ENCODE measurements at regions not wholly inside any gene's neighbourhood (a gene's known extent, or its start where the extent isn't known, plus 50 kb on each side); places are given as distances from the start of the nearest gene placed in this dataset.

- Histone ChIP-seq H3K9ac (ENCODE audit: extremely low read depth, low read length, poor library complexity, severe bottlenecking) (no peak overlapping the region), H3K4me1 (ENCODE audit: control insufficient read depth, insufficient read depth, low read length) (no peaks in the 10 kb centered on the region), H3K4me3 (ENCODE audit: low read length) (no peak overlapping the region), H3K27me3 (ENCODE audit: control insufficient read depth, insufficient read depth, low read length, poor library complexity, severe bottlenecking) (no peaks in the 10 kb centered on the region), H3K9me3 (ENCODE audit: control insufficient read depth, low read length) (no peaks in the 10 kb centered on the region), H3K36me3 (ENCODE audit: control insufficient read depth, insufficient read depth, low read length) (no peaks in the 10 kb centered on the region), H3K27ac (ENCODE audit: low read depth, low read length) (no peak overlapping the region)
- Mint-ChIP-seq H3K27me3 (ENCODE audit: insufficient read depth) (peaks cover 1% of the 10 kb centered on the region), H3K36me3 (ENCODE audit: low read depth) (no peaks in the 10 kb centered on the region), H3K9me3 (peaks cover 2% of the 10 kb centered on the region), H3K27ac (no peak overlapping the region), H3K4me3 (no peak overlapping the region), H3K4me1 (no peaks in the 10 kb centered on the region)
- TF ChIP-seq, protein P1, sequence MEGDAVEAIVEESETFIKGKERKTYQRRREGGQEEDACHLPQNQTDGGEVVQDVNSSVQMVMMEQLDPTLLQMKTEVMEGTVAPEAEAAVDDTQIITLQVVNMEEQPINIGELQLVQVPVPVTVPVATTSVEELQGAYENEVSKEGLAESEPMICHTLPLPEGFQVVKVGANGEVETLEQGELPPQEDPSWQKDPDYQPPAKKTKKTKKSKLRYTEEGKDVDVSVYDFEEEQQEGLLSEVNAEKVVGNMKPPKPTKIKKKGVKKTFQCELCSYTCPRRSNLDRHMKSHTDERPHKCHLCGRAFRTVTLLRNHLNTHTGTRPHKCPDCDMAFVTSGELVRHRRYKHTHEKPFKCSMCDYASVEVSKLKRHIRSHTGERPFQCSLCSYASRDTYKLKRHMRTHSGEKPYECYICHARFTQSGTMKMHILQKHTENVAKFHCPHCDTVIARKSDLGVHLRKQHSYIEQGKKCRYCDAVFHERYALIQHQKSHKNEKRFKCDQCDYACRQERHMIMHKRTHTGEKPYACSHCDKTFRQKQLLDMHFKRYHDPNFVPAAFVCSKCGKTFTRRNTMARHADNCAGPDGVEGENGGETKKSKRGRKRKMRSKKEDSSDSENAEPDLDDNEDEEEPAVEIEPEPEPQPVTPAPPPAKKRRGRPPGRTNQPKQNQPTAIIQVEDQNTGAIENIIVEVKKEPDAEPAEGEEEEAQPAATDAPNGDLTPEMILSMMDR (conservative IDR thresholded peaks at IDR 0.05) = no peak
- WGBS, 2 experiments (ENCODE audit: insufficient coverage in 1 of 2, insufficient read length in 1 of 2) = 87 to 90% methylated on average over 9 to 11 of the region's 11 CpGs
- DNase-seq = peak; percentile 34
Measured at GRCh38 chr1:30446095-30446494, 277.3 kb downstream of the MATN1 start.

DNA sequence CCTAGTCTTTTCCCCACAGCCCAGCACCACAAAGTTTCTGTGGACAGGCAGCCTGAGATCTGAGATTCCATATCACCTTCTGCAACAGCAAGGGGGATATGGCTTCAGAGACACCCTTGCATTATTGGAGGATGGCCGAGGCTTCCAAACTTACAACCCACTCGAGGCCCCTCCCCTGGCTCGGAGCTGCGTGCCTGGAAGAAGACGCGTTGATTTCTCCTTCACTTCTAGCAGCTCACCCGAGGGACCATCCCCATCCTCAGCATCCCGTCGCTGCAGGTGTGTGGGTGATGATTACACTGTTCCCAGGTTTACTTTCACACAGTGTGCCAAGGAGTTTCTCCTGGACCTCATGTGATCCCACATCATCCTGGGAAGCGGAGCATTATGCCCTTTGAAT, 277.9 kb downstream of the MATN1 start:
- H3K27me3 ChIP-seq (ENCODE audit: control insufficient read depth, insufficient read depth, low read length, poor library complexity, severe bottlenecking) = no peaks in the 10 kb centered on the region
- H3K4me1 ChIP-seq (ENCODE audit: control insufficient read depth, insufficient read depth, low read length) = no peaks in the 10 kb centered on the region
- H3K27me3 Mint-ChIP-seq (ENCODE audit: insufficient read depth) = peaks cover 1% of the 10 kb centered on the region
- no peaks in the 10 kb centered on the region for H3K4me1 Mint-ChIP-seq
- no peak overlapping the region for H3K27ac Mint-ChIP-seq
- peak; percentile 32 for DNase-seq
- no peak overlapping the region for H3K27ac ChIP-seq (ENCODE audit: low read depth, low read length)
- H3K36me3 Mint-ChIP-seq (ENCODE audit: low read depth) = no peaks in the 10 kb centered on the region
- TF ChIP-seq, protein P1 (conservative IDR thresholded peaks at IDR 0.05) = no peak
- H3K4me3 ChIP-seq (ENCODE audit: low read length) = no peak overlapping the region
- peaks cover 2% of the 10 kb centered on the region for H3K9me3 Mint-ChIP-seq
- H3K36me3 ChIP-seq (ENCODE audit: control insufficient read depth, insufficient read depth, low read length) = no peaks in the 10 kb centered on the region
- 91 to 92% methylated on average over 5 to 10 of the region's 10 CpGs for WGBS, 2 experiments (ENCODE audit: insufficient coverage in 1 of 2, insufficient read length in 1 of 2)
- no peaks in the 10 kb centered on the region for H3K9me3 ChIP-seq (ENCODE audit: control insufficient read depth, low read length)
- no peak overlapping the region for H3K4me3 Mint-ChIP-seq
- H3K9ac ChIP-seq (ENCODE audit: extremely low read depth, low read length, poor library complexity, severe bottlenecking) = no peak overlapping the region

DNA sequence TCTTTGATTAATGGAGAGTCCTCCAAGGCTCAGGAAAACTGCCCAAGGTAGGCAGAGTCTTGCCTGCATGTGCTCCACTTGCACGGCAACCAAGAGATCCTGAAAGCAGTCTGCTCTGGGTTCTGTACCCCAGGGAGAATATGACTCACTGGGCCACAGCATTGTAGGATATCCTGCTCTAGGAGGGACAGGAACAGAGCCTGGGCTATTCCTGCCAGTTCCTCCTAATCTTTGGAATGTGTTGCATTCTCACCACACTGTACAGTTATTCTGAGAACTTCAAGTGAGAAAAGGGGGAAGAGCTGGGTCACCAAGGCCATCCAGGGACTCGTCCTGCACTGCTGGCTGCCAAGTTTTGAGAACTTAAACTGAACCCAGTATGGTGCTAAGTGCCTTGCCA, 278.5 kb downstream of the MATN1 start:
- Histone ChIP-seq H3K27me3 (ENCODE audit: control insufficient read depth, insufficient read depth, low read length, poor library complexity, severe bottlenecking) (no peaks in the 10 kb centered on the region), H3K4me1 (ENCODE audit: control insufficient read depth, insufficient read depth, low read length) (no peaks in the 10 kb centered on the region), H3K27ac (ENCODE audit: low read depth, low read length) (no peak overlapping the region), H3K9me3 (ENCODE audit: control insufficient read depth, low read length) (no peaks in the 10 kb centered on the region), H3K36me3 (ENCODE audit: control insufficient read depth, insufficient read depth, low read length) (no peaks in the 10 kb centered on the region), H3K4me3 (ENCODE audit: low read length) (no peak overlapping the region), H3K9ac (ENCODE audit: extremely low read depth, low read length, poor library complexity, severe bottlenecking) (no peak overlapping the region)
- DNase-seq = peak; percentile 14
- no peaks in the 10 kb centered on the region for H3K4me1 Mint-ChIP-seq
- H3K4me3 Mint-ChIP-seq = no peak overlapping the region
- H3K27me3 Mint-ChIP-seq (ENCODE audit: insufficient read depth) = peaks cover 1% of the 10 kb centered on the region
- no peaks in the 10 kb centered on the region for H3K36me3 Mint-ChIP-seq (ENCODE audit: low read depth)
- H3K27ac Mint-ChIP-seq = no peak overlapping the region
- peaks cover 2% of the 10 kb centered on the region for H3K9me3 Mint-ChIP-seq
- WGBS, 2 experiments (ENCODE audit: insufficient coverage in 1 of 2, insufficient read length in 1 of 2) = 83 to 87% methylated on average over 2 of the region's 2 CpGs
- TF ChIP-seq, protein P1 (conservative IDR thresholded peaks at IDR 0.05) = no peak

Data from endodermal cell (in vitro differentiated cells).